ENCODE measurements at regions not wholly inside any gene's neighbourhood (a gene's known extent, or its start where the extent isn't known, plus 50 kb on each side); places are given as distances from the start of the nearest gene placed in this dataset.

DNA sequence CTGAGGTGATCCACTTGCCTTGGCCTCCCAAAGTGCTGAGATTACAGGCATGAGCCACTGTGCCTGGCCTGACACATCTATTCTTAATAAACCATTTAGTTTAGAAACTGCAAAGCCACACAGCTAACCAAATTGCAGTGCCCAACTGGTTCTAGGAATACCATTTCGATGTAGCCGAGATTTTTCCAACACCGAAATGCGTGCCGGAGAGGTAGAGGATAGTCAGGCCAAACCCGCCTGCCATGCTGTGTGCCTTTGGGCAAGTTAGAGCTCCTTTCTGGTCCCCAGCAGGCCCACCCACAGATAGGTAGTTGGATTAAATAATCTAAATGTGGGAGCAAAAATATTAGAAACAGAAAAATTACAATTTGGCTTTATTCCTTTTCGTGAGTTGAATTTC is 254.4 kb downstream of the FOXD2 start:
- no peak for TF ChIP-seq POU2F2 (IDR thresholded peaks at IDR 0.05; ENCODE audit: low read depth, low read length)
- TF ChIP-seq POLR2AphosphoS5 (IDR thresholded peaks at IDR 0.05; ENCODE audit: low read depth, low read length), result no peak
- TF ChIP-seq SPI1 (IDR thresholded peaks at IDR 0.05; ENCODE audit: low read depth, low read length), result no peak
- no peak for TF ChIP-seq POLR2A (IDR thresholded peaks at IDR 0.05; ENCODE audit: low read depth, low read length)

Measured in GM12891 (cell line).